ENCODE measurements at regions not wholly inside any gene's neighbourhood (a gene's known extent, or its start where the extent isn't known, plus 50 kb on each side); places are given as distances from the start of the nearest gene placed in this dataset.

- Histone ChIP-seq H3K27me3 (ENCODE audit: control insufficient read depth, extremely low read depth, insufficient read depth, low read length) (no peaks in the 10 kb centered on the region), H3K9me1 (ENCODE audit: control insufficient read depth, extremely low read depth, insufficient read depth, low read length) (no peaks in the 10 kb centered on the region)
- dilution Hi-C loops (cut with MboI; ENCODE audit: extremely low pct_ligation_motif_present, low sequenced_read_pairs), result no loop called here
These were observed 77.9 kb upstream of the RFLNA start for GRCh38 chr12:124216966-124217365.

GRCh38 chr12:124217508-124218242 is 77.2 kb upstream of the RFLNA start:
- DNase-seq (ENCODE audit: low read depth, low spot score) (no peak), FAIRE-seq (no peak)
- no peak for TF ChIP-seq EZH2 (IDR thresholded peaks at IDR 0.05; ENCODE audit: low read length)
- no peak for TF ChIP-seq CTCF (optimal IDR thresholded peaks at IDR 0.05 in 1 of 3, IDR thresholded peaks at IDR 0.05 in 1 of 3, conservative IDR thresholded peaks at IDR 0.05 in 1 of 3; ENCODE audit: extremely low read depth in 1 of 3, insufficient read depth in 2 of 3, low read length in 3 of 3)
- H3K79me2 ChIP-seq (ENCODE audit: control insufficient read depth, insufficient read depth, low read length), result no peaks in the 10 kb centered on the region
- H3K9me3 ChIP-seq (ENCODE audit: control insufficient read depth, low read depth, low read length), result peaks cover 3% of the 10 kb centered on the region
- peaks cover 6% of the 10 kb centered on the region for H3K4me1 ChIP-seq (ENCODE audit: control insufficient read depth, extremely low read depth, insufficient read depth, low read length)
- no peak overlapping the region for H3K4me3 ChIP-seq (ENCODE audit: control insufficient read depth in 2 of 3, extremely low read depth in 1 of 3, insufficient read depth in 2 of 3, low read depth in 1 of 3, low read length in 3 of 3)
- H3K9me1 ChIP-seq (ENCODE audit: control insufficient read depth, extremely low read depth, insufficient read depth, low read length), result no peaks in the 10 kb centered on the region
- no peaks in the 10 kb centered on the region for H3K36me3 ChIP-seq (ENCODE audit: control insufficient read depth in 2 of 2, extremely low read depth in 1 of 2, insufficient read depth in 2 of 2, low read length in 2 of 2)
- H4K20me1 ChIP-seq (ENCODE audit: control insufficient read depth, extremely low read depth, insufficient read depth, low read length), result no peaks in the 10 kb centered on the region
- no peaks in the 10 kb centered on the region for H3K27me3 ChIP-seq (ENCODE audit: control insufficient read depth, extremely low read depth, insufficient read depth, low read length)
- H3K4me2 ChIP-seq (ENCODE audit: control insufficient read depth, extremely low read depth, insufficient read depth, low read depth, low read length), result peak overlapping the region; percentile 57
- H3K9ac ChIP-seq (ENCODE audit: control insufficient read depth, extremely low read depth, insufficient read depth, low read length), result no peak overlapping the region
- H3K27ac ChIP-seq (ENCODE audit: control insufficient read depth, insufficient read depth, low read length), result no peak overlapping the region
- dilution Hi-C loops (cut with MboI; ENCODE audit: extremely low pct_ligation_motif_present, low sequenced_read_pairs), result no loop called here
- peak overlapping the region; percentile 16 for H2AFZ ChIP-seq (ENCODE audit: control insufficient read depth, low read length)

More at GRCh38 chr12:124216966-124217365, 77.9 kb upstream of the RFLNA start:
- Histone ChIP-seq H3K9me3 (ENCODE audit: control insufficient read depth, low read depth, low read length) (peaks cover 3% of the 10 kb centered on the region), H3K4me3 (ENCODE audit: control insufficient read depth in 2 of 3, extremely low read depth in 1 of 3, insufficient read depth in 2 of 3, low read depth in 1 of 3, low read length in 3 of 3) (no peak overlapping the region), H2AFZ (ENCODE audit: control insufficient read depth, low read length) (no peak overlapping the region), H3K4me1 (ENCODE audit: control insufficient read depth, extremely low read depth, insufficient read depth, low read length) (peaks cover 6% of the 10 kb centered on the region), H4K20me1 (ENCODE audit: control insufficient read depth, extremely low read depth, insufficient read depth, low read length) (no peaks in the 10 kb centered on the region), H3K79me2 (ENCODE audit: control insufficient read depth, insufficient read depth, low read length) (no peaks in the 10 kb centered on the region), H3K9ac (ENCODE audit: control insufficient read depth, extremely low read depth, insufficient read depth, low read length) (no peak overlapping the region), H3K27ac (ENCODE audit: control insufficient read depth, insufficient read depth, low read length) (no peak overlapping the region), H3K36me3 (ENCODE audit: control insufficient read depth in 2 of 2, extremely low read depth in 1 of 2, insufficient read depth in 2 of 2, low read length in 2 of 2) (no peaks in the 10 kb centered on the region), H3K4me2 (ENCODE audit: control insufficient read depth, extremely low read depth, insufficient read depth, low read depth, low read length) (no peak overlapping the region)
- FAIRE-seq (no peak), DNase-seq (ENCODE audit: low read depth, low spot score) (no peak)
- TF ChIP-seq EZH2 (IDR thresholded peaks at IDR 0.05; ENCODE audit: low read length), result no peak
- TF ChIP-seq CTCF (optimal IDR thresholded peaks at IDR 0.05 in 1 of 3, IDR thresholded peaks at IDR 0.05 in 1 of 3, conservative IDR thresholded peaks at IDR 0.05 in 1 of 3; ENCODE audit: extremely low read depth in 1 of 3, insufficient read depth in 2 of 3, low read length in 3 of 3), result no peak

Data from keratinocyte (primary cell).